Endothelial cell of umbilical vein (primary cell): ENCODE measurements at regions not wholly inside any gene's neighbourhood (a gene's known extent, or its start where the extent isn't known, plus 50 kb on each side); places are given as distances from the start of the nearest gene placed in this dataset.

ENCODE experiments used
- POLR2A ChIP-seq: IDR thresholded peaks from 2 replicates; pipeline ENCODE4 v1.6.1; 2012; ENCODE audit warnings: low read depth, mild to moderate bottlenecking, control low read depth, low read length
- POLR2AphosphoS5 ChIP-seq: IDR thresholded peaks from 2 replicates; pipeline ENCODE4 v1.6.1; 2012; ENCODE audit warnings: low read depth, mild to moderate bottlenecking, control low read depth, low read length, moderate library complexity; ENCODE audit not compliant: insufficient read depth
- TF ChIP-seq, protein P1 (sequence below), 2 donors: IDR thresholded peaks; 1 replicate in 1 of 2; 2 replicates in 1 of 2; pipeline ENCODE4 v1.5.1; 2011; ENCODE audit warnings: low read length in 2 of 2, mild to moderate bottlenecking in 2 of 2, moderate library complexity in 2 of 2, control low read depth in 1 of 2, inconsistent platforms in 1 of 2, low read depth in 1 of 2; ENCODE audit not compliant: insufficient read depth in 1 of 2; ENCODE audit errors: extremely low read depth in 1 of 2

DNA sequence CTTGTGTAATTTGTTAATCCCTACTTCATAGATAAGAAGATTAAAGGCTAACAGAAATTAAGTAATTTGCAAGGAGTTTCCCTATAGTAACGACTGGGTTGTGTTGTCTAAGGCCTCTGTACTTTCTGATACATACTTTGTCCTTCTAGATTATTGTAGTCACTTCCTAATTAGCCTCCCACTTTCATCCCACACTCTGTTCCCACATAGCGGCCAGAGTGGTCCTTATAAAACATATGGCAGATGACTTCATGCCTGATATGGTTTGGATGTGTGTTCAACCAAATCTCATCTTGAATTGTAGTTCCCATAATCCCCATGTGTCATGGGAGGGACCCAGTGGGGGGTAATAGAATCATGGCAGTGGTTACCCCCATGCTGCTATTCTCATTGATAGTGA, 120.5 kb upstream of the DAB1 start:
- TF ChIP-seq POLR2AphosphoS5 (no peak), POLR2A (no peak)
- TF ChIP-seq, protein P1, sequence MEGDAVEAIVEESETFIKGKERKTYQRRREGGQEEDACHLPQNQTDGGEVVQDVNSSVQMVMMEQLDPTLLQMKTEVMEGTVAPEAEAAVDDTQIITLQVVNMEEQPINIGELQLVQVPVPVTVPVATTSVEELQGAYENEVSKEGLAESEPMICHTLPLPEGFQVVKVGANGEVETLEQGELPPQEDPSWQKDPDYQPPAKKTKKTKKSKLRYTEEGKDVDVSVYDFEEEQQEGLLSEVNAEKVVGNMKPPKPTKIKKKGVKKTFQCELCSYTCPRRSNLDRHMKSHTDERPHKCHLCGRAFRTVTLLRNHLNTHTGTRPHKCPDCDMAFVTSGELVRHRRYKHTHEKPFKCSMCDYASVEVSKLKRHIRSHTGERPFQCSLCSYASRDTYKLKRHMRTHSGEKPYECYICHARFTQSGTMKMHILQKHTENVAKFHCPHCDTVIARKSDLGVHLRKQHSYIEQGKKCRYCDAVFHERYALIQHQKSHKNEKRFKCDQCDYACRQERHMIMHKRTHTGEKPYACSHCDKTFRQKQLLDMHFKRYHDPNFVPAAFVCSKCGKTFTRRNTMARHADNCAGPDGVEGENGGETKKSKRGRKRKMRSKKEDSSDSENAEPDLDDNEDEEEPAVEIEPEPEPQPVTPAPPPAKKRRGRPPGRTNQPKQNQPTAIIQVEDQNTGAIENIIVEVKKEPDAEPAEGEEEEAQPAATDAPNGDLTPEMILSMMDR (IDR thresholded peaks at IDR 0.05; ENCODE audit: extremely low read depth in 1 of 2, insufficient read depth in 1 of 2, low read depth in 1 of 2, low read length in 2 of 2): no peak
